ENCODE measurements at regions not wholly inside any gene's neighbourhood (a gene's known extent, or its start where the extent isn't known, plus 50 kb on each side); places are given as distances from the start of the nearest gene placed in this dataset.
"Not testable (repeated sequence)": the region's sequence is repeated elsewhere in the genome, so short reads cannot be mapped to it uniquely, and the experiment has no call there.

DNA sequence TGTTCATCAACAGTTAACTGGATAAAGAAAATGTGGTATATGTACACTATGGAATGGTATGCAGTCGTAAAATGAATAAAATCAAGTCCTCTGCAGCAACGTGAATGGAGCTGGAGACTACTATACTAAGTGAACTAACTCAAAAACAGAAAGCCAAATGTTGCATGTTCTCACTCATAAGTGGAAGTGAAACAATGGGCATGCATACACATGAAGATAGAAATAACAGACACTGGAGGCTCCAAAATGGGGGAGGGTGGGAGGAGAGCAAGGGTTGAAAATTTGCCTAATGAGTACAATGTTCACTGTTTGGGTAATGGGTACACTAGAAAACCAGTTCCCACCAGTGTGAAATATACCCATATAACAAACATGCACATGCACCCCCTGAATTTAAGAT, 179.5 kb downstream of the ZWINT start:
- no peak for ATAC-seq (replicated peaks in 1 of 2)
- Mint-ChIP-seq H3K27me3 (ENCODE audit: low read depth) (no peaks in the 10 kb centered on the region), H3K4me3 (no peak overlapping the region), H3K9me3 (peaks cover 7% of the 10 kb centered on the region in 2 donors), H3K4me1 (ENCODE audit: low read depth) (no peaks in the 10 kb centered on the region), H3K27ac (no peak overlapping the region), H3K36me3 (ENCODE audit: insufficient read depth in 2 of 2) (peaks cover 0 to 3% of the 10 kb centered on the region in 2 donors)
- DNase-seq, result no peak

DNA sequence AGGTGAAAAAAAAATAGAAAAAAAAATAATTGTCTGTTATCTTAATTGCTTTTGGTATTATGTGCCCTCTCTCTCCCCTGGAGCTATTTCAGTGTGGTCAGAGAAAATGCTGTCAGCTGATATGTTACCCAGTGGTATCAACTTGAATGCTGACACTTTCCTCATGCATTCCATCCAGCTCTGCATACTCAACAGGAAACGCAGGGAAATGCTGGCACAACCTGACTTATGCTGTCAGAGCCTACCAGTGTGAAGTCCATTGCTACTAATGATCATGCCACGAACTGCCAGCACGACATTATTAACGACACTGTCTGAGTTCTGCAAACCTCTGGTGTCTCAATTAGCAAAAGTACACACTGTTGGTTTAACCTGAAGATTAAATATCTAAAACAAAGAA, 182.8 kb downstream of the ZWINT start:
- H3K27ac Mint-ChIP-seq, result no peak overlapping the region
- H3K36me3 Mint-ChIP-seq (ENCODE audit: insufficient read depth in 2 of 2), result peaks cover 0 to 3% of the 10 kb centered on the region in 2 donors
- H3K4me1 Mint-ChIP-seq (ENCODE audit: low read depth), result no peaks in the 10 kb centered on the region
- H3K27me3 Mint-ChIP-seq (ENCODE audit: low read depth), result no peaks in the 10 kb centered on the region
- DNase-seq (no peak), ATAC-seq (replicated peaks in 1 of 2) (no peak)
- H3K4me3 Mint-ChIP-seq, result no peak overlapping the region
- peaks cover 2 to 5% of the 10 kb centered on the region in 2 donors for H3K9me3 Mint-ChIP-seq

DNA sequence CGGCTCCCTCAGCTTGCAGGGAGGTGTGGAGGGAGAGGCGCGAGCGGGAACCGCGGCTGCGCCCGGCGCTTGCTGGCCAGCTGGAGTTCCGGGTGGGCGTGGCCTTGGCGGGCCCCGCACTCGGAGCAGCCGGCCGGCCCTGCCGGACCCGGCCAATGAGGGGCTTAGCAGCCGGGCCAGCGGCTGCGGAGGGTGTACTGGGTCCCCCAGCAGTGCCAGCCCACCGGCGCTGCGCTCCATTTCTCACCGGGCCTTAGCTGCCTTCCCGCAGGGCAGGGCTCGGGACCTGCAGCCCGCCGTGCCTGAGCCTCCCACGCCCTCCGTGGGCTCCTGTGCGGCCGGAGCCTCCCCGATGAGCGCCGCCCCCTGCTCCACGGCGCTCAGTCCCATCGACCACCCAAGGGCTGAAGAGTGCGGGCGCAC, 206.0 kb downstream of the ZWINT start:
- not testable (repeated sequence) for H3K27ac Mint-ChIP-seq; H3K4me3 Mint-ChIP-seq; H3K36me3 Mint-ChIP-seq (ENCODE audit: insufficient read depth in 2 of 2); ATAC-seq (replicated peaks in 1 of 2); H3K4me1 Mint-ChIP-seq (ENCODE audit: low read depth); H3K27me3 Mint-ChIP-seq (ENCODE audit: low read depth); H3K9me3 Mint-ChIP-seq; DNase-seq

DNA sequence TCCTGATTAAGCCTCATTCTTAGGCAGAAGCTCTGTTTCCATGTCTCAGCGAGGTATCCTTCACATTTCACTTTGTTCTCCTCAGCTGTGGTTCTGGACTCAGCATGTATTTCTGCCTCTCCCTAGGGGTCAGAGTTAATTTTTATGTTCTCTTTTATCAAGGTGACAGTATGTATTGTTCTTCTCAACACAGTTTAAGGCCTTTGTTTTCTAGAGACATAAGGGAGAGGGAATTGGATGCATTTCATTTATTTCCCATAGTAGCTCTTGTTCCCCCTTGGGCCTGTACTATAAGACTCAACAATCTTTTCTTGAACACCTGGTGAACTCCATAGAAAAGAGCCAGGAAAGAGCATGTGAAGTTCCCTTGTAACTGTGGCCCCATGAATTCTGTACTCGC, 214.3 kb downstream of the ZWINT start:
- Mint-ChIP-seq H3K27ac (no peak overlapping the region), H3K4me3 (no peak overlapping the region), H3K9me3 (peaks cover 2 to 9% of the 10 kb centered on the region in 2 donors), H3K27me3 (ENCODE audit: low read depth) (no peaks in the 10 kb centered on the region), H3K36me3 (ENCODE audit: insufficient read depth in 2 of 2) (peaks cover 2 to 3% of the 10 kb centered on the region in 2 donors), H3K4me1 (ENCODE audit: low read depth) (no peaks in the 10 kb centered on the region)
- ATAC-seq (replicated peaks in 1 of 2) (no peak), DNase-seq (no peak)

DNA sequence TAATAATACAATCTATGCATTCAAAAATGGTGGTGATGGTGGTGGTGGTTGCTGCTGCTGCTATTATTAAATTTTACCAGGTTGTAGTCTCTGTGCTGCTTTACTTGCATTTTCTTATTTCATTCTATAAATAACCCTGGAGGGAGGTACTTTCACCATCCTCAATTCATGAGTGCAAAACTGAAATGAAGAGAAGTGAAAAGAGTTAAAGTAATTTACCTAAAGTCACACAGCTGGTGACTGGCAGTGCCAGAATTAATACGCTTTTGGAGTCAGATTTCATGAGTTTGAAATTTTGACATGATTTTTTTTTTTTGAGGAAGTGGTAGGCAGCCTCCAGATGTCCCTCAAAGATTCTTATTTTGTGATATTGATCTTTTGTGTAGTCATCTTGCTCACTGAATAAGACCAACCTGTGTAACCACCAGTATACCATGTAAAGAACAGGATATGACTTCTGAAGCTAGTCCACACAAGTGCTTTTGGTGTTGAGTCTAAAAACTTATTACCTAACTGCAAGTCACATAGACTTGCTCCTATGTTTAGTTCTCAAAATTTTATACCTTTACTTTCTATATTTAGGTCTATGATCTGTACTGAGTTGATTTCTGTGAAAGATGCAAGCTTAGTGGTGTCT, 218.8 kb downstream of the ZWINT start:
- Mint-ChIP-seq H3K9me3 (peaks cover 2 to 6% of the 10 kb centered on the region in 2 donors), H3K4me1 (ENCODE audit: low read depth) (no peaks in the 10 kb centered on the region), H3K27ac (no peak overlapping the region), H3K27me3 (ENCODE audit: low read depth) (no peaks in the 10 kb centered on the region), H3K36me3 (ENCODE audit: insufficient read depth in 2 of 2) (peaks cover 2% of the 10 kb centered on the region in 2 donors), H3K4me3 (no peak overlapping the region)
- DNase-seq (no peak), ATAC-seq (replicated peaks in 1 of 2) (no peak)

DNA sequence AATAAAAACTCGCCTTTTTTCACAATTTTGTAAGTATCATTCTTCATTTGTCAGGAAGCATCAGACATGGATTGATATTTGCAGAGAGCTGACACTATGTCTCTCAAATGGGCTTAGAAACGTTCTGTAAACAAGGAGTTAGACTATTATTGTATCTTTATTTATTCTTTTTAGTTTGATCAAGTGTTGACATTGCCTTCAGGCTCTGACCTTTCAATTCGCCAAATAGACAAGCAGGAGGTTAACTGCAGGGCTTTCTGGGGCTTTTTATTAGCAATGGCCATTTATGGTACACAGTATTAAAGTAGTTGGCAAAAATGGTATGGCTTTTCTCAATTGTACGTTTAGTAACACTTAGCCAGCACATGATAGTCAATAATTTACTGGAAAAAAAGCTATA, 221.7 kb downstream of the ZWINT start:
- no peak overlapping the region for H3K4me3 Mint-ChIP-seq
- DNase-seq, result no peak

DNA sequence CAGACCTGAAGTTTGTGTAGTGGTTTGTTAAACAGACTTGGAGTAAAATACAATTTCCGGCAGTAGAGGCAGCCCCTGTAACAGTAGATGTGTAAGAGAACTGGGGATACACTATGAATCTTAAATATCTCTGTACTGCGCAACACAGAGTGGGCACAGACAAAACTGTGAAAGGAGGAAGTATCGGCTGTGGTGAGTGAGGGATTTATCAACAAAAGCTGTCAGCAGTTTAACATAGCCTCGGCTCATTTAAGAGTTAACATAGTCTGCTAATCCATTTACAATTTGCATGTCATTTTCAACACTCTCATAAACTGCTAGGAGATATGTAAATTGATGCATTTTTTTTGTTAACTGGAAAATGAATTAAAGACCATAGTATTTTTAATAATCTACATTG, 225.2 kb downstream of the ZWINT start:
- Mint-ChIP-seq H3K27ac (no peak overlapping the region), H3K9me3 (no peaks in the 10 kb centered on the region), H3K4me1 (ENCODE audit: low read depth) (no peaks in the 10 kb centered on the region), H3K27me3 (ENCODE audit: low read depth) (no peaks in the 10 kb centered on the region), H3K36me3 (ENCODE audit: insufficient read depth in 2 of 2) (no peaks in the 10 kb centered on the region), H3K4me3 (no peak overlapping the region)
- DNase-seq (no peak), ATAC-seq (replicated peaks in 1 of 2) (no peak)

More for the DNA sequence above, 221.7 kb downstream of the ZWINT start:
- Mint-ChIP-seq H3K36me3 (ENCODE audit: insufficient read depth in 2 of 2) (no peaks in the 10 kb centered on the region), H3K9me3 (peaks cover 0 to 2% of the 10 kb centered on the region in 2 donors), H3K27me3 (ENCODE audit: low read depth) (no peaks in the 10 kb centered on the region), H3K27ac (no peak overlapping the region), H3K4me1 (ENCODE audit: low read depth) (no peaks in the 10 kb centered on the region)
- ATAC-seq (replicated peaks in 1 of 2), result no peak

DNA sequence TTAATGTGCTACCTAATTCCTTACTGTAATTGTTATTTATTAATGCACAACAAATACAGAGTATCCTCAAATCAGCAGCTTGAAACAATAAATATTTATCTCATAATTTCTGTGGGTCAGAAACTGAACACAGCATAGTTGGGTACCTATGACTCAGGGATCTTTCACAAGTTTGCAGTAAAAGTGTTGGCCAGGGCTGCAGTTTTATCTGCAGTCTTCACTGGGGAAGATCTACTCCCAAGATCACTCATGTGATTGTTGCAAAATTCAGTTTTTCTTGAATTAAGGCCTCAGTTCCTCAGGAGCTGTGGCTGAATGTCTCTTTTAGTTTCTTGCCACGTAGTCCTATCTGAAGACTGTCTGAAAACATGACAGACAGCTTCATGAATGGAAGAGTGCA, 237.8 kb downstream of the ZWINT start:
- Mint-ChIP-seq H3K4me1 (ENCODE audit: low read depth) (no peaks in the 10 kb centered on the region), H3K4me3 (no peak overlapping the region), H3K36me3 (ENCODE audit: insufficient read depth in 2 of 2) (no peaks in the 10 kb centered on the region), H3K27me3 (ENCODE audit: low read depth) (no peaks in the 10 kb centered on the region), H3K27ac (no peak overlapping the region), H3K9me3 (peaks cover 0 to 2% of the 10 kb centered on the region in 2 donors)
- no peak for DNase-seq
- ATAC-seq (replicated peaks in 1 of 2), result no peak

DNA sequence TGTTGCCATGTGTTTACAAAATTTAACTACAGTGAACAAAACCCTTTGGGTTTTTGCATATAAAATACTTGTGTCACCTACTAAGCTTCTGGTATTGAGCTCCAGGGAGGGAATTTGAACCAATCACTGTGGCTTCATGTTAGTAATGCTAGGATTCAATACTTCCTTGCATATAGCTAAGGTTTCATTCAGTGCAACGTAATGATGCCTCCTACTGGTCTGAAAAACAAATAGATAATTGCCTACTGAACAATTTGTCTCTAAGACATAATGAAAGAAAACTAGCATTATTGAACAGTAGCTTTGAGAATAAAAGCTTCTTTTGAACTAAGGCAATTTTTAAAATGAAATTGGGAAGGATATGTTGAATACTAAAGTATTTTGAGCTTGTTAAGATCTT, 244.4 kb downstream of the ZWINT start:
- H3K9me3 Mint-ChIP-seq, result no peaks in the 10 kb centered on the region
- DNase-seq (no peak), ATAC-seq (replicated peaks in 1 of 2) (no peak)
- H3K4me3 Mint-ChIP-seq, result no peak overlapping the region
- no peak overlapping the region for H3K27ac Mint-ChIP-seq
- no peaks in the 10 kb centered on the region for H3K36me3 Mint-ChIP-seq (ENCODE audit: insufficient read depth in 2 of 2)
- H3K27me3 Mint-ChIP-seq (ENCODE audit: low read depth), result no peaks in the 10 kb centered on the region
- no peaks in the 10 kb centered on the region for H3K4me1 Mint-ChIP-seq (ENCODE audit: low read depth)

DNA sequence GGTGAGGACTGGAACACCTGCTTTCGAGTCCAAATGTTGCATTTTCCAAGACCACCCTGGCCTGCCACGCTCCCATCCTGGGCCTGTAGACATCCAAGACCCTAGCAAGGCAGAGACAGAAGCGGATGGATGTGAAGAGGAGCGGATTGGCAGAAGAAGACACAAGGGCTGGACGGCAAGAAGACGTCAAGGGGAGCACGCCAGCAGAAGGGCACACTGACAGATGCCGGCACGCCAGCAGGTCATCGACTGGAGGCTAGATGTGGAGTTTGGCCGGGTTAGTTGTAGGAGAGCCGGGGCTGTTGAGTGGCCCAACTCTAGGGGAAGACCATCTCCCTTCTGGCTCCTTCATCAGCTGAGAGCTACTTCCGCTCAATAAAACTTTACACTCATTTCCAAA, 251.6 kb downstream of the ZWINT start:
- H3K36me3 Mint-ChIP-seq (ENCODE audit: insufficient read depth in 2 of 2), result peaks cover 0 to 2% of the 10 kb centered on the region in 2 donors
- no peak for ATAC-seq (replicated peaks in 1 of 2)

DNA sequence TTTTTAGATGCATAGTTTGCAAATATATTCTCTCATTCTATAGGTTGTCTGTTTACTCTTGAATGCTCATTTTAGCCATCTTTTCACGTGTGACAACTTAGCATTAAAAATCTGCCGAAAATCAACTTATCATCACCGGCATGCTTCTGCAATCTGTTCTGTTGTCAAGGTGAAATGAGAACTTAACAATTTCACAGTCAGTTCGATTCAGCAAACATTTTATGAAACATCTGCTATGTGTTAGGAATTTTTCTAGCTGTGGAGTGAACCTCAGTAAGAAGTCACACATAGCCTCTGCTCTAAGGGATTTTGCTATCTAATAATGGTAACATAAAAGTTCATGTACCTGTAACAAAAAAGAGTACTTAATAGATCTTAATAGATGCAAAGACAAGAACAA, 256.1 kb downstream of the ZWINT start:
- H3K27ac Mint-ChIP-seq, result no peak overlapping the region
- H3K36me3 Mint-ChIP-seq (ENCODE audit: insufficient read depth in 2 of 2), result peaks cover 0 to 1% of the 10 kb centered on the region in 2 donors
- peaks cover 4 to 16% of the 10 kb centered on the region in 2 donors for H3K9me3 Mint-ChIP-seq
- no peak for DNase-seq
- H3K27me3 Mint-ChIP-seq (ENCODE audit: low read depth), result no peaks in the 10 kb centered on the region
- H3K4me1 Mint-ChIP-seq (ENCODE audit: low read depth), result no peaks in the 10 kb centered on the region
- H3K4me3 Mint-ChIP-seq, result no peak overlapping the region
- no peak for ATAC-seq (replicated peaks in 1 of 2)

More for the DNA sequence above, 251.6 kb downstream of the ZWINT start:
- Mint-ChIP-seq H3K4me1 (ENCODE audit: low read depth) (no peaks in the 10 kb centered on the region), H3K9me3 (peaks cover 8 to 15% of the 10 kb centered on the region in 2 donors), H3K4me3 (no peak overlapping the region), H3K27ac (no peak overlapping the region), H3K27me3 (ENCODE audit: low read depth) (no peaks in the 10 kb centered on the region)
- DNase-seq, result no peak

DNA sequence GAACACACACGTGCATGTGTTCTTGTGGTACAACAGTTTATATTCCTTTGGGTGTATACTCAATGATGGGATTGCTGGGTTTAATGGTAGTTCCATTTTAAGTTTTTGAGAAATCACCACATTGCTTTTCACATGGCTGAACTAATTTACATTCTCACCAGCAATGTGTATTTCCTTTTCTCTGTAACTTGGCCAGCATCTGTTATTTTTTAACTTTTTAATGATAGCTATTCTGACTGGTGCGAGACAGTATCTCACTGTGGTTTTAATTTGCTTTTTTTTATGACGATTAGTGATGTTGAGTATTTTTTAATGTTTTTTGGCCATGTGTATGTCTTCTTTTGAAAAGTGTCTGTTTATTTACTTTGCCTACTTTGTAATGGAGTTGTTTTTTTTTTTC, 256.6 kb downstream of the ZWINT start:
- Mint-ChIP-seq H3K36me3 (ENCODE audit: insufficient read depth in 2 of 2) (peaks cover 0 to 1% of the 10 kb centered on the region in 2 donors), H3K27me3 (ENCODE audit: low read depth) (no peaks in the 10 kb centered on the region), H3K9me3 (peaks cover 4 to 13% of the 10 kb centered on the region in 2 donors), H3K27ac (no peak overlapping the region), H3K4me1 (ENCODE audit: low read depth) (no peaks in the 10 kb centered on the region), H3K4me3 (no peak overlapping the region)
- no peak for ATAC-seq (replicated peaks in 1 of 2)
- no peak for DNase-seq

DNA sequence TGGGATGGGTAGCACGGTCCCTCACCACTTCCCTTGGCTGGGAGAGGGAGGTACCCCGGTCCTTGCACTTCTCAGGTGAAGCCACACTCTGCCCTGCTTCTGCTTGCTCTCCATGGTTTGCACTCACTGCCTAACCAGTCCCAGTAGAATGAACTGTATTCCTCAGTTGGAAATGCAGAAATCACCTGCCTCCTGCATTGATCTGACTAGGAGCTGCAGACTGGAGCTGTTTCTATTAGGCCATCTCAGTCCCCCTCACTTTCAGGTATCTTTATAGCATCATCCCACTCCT, 264.9 kb downstream of the ZWINT start:
- peaks cover 0 to 2% of the 10 kb centered on the region in 2 donors for H3K36me3 Mint-ChIP-seq (ENCODE audit: insufficient read depth in 2 of 2)
- ATAC-seq (replicated peaks in 1 of 2) (no peak), DNase-seq (no peak)
- H3K27me3 Mint-ChIP-seq (ENCODE audit: low read depth), result no peaks in the 10 kb centered on the region
- no peaks in the 10 kb centered on the region for H3K4me1 Mint-ChIP-seq (ENCODE audit: low read depth)
- H3K9me3 Mint-ChIP-seq, result peaks cover 3 to 13% of the 10 kb centered on the region in 2 donors
- no peak overlapping the region for H3K27ac Mint-ChIP-seq
- no peak overlapping the region for H3K4me3 Mint-ChIP-seq

DNA sequence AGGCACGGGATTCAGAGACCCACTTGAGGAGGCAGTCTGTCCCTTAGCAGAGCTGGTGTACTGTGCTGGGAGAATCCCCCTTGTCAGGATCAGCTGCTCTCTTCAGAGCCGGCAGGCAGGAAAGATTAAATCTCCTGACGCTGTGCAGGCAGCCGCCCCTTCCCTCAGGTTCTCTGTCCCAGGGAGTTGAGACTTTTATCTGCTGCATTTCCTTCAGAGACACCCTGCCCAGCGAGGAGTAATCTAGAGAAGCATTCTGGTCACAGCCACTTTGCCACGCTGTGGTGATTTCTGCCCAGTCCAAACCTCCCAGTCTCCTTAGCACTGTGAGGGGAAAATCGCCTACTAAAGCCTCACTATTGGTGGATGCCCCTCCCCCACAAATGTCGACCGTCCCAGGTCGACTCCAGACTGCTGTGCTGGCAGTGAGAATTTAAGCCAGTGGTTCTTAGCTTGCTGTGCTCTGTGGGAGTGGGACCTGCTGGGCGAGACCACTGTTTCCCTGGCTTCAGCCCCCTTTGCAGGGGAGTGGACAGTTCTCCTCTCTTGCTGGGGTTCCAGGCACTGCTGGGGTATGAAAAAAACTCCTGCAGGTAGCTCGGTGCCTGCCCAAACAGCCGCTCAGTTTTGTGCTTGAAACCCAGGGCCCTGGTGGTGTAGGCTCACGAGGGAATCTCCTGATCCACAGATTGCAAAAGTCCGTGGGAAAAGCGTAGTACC, 265.4 kb downstream of the ZWINT start:
- DNase-seq, result no peak
- H3K27ac Mint-ChIP-seq, result no peak overlapping the region
- no peak for ATAC-seq (replicated peaks in 1 of 2)
- no peaks in the 10 kb centered on the region for H3K4me1 Mint-ChIP-seq (ENCODE audit: low read depth)
- H3K27me3 Mint-ChIP-seq (ENCODE audit: low read depth), result no peaks in the 10 kb centered on the region
- H3K9me3 Mint-ChIP-seq, result peaks cover 3 to 13% of the 10 kb centered on the region in 2 donors
- H3K36me3 Mint-ChIP-seq (ENCODE audit: insufficient read depth in 2 of 2), result peaks cover 0 to 2% of the 10 kb centered on the region in 2 donors
- H3K4me3 Mint-ChIP-seq, result no peak overlapping the region

All from activated T-cell treated with anti-CD3 and anti-CD28 coated beads, Interleukin-2, amount 50 U/mL, for 72 hours (primary cell).